H4 (cell line): ENCODE measurements at regions not wholly inside any gene's neighbourhood (a gene's known extent, or its start where the extent isn't known, plus 50 kb on each side); places are given as distances from the start of the nearest gene placed in this dataset.
"Not testable (repeated sequence)": the region's sequence is repeated elsewhere in the genome, so short reads cannot be mapped to it uniquely, and the experiment has no call there.

ENCODE experiments used
- DNase-seq: peaks from one replicate; pipeline ENCODE4 v3.0.0-alpha.2; 2015; ENCODE audit warnings: low spot score

DNA sequence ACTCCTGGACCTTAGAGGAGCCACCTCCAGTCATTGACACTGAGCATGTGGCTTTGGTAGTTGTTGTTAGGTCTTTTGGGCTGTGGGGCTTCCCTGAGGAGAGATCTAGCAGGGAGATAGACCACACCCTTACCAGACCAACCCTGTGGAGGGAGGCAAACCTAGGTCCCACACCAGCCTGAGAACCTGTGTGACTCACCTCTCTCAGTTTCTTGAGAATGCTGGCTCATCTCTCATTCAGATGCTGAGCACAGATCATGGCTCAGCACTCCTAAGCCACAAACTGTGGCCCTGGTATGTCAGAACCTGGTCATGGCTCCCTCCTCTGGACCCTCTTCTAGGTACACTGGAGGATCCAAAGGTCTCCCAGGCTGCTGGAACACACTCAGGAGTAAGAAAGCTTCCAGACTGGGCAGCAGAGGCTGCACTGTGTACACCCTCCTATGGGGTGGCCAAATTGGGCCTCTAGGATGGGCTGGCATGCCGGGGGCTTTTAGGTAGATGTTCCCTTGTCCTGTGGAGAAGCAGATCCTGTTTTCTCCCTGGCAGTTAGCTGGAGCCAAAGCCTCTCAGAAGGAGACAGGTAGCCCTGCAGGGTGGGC, 1294.5 kb downstream of the KHDRBS2 start:
- DNase-seq: no peak

- DNase-seq: no peak
Observed at GRCh38 chr6:60952500-60952899, 1333.5 kb downstream of the KHDRBS2 start.

DNA sequence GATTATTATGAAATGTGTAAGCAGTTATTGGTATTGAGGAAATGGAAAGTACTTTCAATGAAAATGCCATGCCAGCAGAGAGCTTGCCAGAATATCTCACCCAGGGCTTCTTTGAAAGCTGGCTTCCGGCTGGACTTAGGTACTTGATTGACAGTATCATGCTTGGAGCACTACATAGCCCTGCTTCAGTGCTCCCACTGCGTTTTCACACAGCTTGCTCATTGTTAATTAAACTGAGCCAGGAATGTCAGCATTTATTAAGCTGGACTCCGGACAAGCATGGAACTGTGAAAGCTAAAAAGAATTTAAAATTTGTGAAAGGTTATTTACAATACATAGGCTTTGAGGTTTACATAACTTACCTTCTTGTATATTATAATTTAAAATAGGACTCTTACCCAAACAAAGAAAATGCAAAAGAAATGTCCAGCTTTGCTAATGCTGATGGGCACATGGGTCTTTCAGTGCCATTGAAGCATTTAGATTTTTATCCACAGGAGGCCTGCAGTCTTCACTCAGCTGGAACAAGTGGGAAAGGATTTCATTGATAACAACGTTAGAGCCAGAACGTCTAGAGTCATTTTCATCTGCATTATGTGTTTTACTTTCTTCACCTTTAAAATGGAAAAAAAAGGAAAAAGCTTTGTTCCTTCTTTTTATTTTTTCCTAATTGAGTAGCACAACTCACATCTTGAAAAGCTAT, 1335.7 kb downstream of the KHDRBS2 start:
- DNase-seq: not testable (repeated sequence)

- peak; percentile 70 for DNase-seq
Observed at GRCh38 chr6:60947416-60947815, 1338.6 kb downstream of the KHDRBS2 start.

DNA sequence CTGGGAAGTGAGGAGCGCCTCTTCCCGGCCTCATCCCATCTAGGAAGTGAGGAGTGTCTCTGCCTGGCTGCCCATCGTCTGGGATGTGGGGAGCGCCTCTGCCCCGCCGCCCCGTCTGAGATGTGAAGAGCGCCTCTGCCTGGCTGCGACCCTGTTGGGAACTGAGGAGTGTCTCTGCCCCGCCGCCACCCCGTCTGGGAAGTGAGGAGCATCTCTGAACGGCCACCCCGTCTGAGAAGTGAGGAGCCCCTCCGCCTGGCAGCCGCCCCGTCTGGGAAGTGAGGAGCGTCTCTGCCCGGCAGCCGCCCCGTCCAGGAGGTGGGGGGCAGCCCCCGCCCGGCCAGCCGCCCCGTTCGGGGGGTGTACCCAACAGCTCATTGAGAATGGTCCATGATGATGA, 1341.2 kb downstream of the KHDRBS2 start:
- not testable (repeated sequence) for DNase-seq

DNA sequence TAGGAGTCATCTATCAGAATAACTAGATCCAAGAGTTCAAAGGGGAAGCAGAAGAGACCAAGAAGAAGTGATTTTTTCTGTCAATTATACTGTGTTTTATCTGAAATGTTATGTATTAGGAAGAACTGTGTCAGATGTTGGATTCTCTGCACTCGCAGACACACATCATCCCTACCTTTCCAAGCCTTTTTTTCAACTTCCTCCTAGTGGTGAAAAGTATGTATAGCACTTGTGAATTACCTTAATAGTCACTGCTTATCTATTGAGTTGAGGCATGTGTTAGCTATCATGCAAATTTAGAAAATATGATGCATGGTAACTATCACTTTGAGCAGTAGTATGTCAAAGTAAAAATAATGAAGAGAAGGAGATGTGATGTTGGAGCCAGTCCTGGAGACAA, 1350.1 kb downstream of the KHDRBS2 start:
- not testable (repeated sequence) for DNase-seq

- not testable (repeated sequence) for DNase-seq
Observed at GRCh38 chr6:60919652-60920051, 1366.4 kb downstream of the KHDRBS2 start.

- not testable (repeated sequence) for DNase-seq
Observed at GRCh38 chr6:60903860-60904259, 1382.2 kb downstream of the KHDRBS2 start.

GRCh38 chr6:60893374-60893773, 1392.7 kb downstream of the KHDRBS2 start:
- DNase-seq: not testable (repeated sequence)

DNA sequence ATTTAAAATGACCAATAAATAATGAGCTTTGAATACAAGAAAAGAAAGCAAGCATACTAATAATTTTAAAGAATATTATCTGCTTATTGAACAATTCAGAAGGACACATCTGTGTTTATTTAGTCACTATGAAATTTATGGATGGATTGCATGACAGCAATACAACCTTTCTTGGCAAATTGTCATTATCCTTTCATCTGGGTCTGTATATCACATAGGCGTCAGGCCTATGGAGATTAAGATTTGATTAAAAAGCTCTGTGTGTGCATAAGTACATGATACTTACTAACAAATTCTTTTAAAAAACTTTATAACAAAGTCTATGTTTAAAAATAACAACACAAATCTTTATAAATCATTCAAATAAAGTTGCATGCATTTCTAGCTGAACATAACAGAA, 1394.4 kb downstream of the KHDRBS2 start:
- DNase-seq: no peak

DNA sequence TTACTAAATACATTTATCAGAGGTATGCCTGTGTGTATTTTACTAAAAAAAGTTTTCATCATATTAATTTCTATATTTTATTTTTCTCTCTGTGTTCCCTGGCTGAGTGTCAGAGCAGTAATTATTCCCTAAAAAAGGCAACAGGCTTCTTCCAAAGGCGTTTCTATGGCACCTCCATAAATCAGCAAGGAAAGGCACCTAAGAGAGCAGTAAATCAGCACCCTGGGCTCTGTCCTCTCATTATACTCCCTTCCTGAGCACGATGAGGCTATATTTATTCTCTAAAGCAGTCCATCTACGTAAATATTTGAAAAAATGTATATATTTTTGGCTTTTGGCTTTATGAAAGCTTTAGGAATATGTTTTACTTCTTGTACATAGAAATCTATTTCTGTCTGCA, 1408.6 kb downstream of the KHDRBS2 start:
- DNase-seq: not testable (repeated sequence)

DNA sequence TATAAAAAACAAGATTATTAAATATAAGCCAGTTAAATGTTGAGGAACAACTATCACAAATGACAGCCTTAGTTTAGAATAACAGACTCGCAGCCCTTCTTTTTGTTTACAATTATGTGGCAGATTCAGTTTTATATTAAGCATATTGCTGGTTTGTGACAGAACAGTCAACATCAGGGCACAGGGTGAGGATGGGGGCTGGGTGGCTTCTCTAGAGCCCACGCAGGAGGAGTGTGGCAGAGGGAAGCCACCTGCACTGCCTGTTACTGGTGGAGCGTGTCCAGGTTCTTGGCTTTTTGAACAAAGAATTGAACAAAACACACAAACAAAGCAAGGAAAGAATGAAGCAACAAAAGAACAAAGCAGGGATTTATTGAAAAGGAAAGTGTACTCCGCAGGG, 1415.2 kb downstream of the KHDRBS2 start:
- not testable (repeated sequence) for DNase-seq

DNA sequence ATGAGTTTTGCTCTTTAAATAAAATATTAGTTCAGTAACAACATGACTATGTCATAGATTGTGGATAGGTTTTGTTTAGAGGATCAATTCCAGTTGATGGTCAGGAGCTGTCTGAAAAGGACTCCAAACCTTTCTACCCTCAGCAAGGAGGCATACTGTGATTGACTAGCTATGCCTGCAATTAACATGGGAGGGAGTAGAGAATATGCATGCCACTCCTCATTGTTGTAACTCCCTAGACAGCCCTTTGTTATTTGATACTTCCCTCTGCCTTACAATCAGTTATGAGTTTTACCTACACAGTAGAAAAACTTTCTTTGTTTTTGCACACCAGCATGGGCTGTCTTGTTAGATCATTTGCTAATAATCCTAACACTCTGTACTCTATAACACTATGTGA, 1418.5 kb downstream of the KHDRBS2 start:
- DNase-seq: no peak

DNA sequence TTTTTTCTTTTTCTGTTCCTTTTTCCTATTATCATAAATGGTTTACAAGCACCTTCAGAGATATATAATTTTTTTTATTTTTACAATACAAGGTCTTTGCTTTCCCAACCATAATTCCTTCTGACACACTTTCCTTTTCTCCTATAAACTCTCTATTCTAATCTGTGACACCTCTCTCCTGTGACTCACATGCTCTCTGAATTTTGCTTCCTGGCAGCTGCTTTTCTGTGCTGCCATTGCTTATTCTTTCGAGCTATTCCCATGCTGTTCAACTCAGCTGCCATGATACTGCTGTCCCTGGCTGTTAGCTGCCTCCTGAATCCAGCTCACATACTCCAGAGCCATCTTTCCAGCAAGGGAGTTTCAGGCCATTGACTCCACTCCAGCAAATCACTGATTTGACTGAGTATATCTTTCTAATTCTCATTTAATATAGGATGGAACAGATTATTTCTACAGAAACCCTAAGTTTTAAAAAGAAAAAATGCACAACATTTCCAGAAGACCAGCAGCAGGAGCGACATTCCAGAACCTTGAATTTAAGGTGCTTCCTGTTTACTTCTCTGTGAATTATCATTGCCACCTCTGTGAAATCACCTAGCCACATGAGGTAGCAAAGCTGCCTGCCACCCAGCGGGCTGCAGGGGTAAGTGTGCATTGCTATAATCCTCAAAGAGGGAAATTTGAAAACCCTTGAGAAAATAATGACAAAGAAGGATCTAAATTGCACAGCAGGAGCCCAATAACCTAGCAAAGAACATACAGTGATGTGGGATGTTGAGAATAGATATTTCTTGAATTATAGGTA, 1442.6 kb downstream of the KHDRBS2 start:
- DNase-seq: not testable (repeated sequence)

- not testable (repeated sequence) for DNase-seq
Observed at GRCh38 chr6:60830726-60831125, 1455.3 kb downstream of the KHDRBS2 start.

DNA sequence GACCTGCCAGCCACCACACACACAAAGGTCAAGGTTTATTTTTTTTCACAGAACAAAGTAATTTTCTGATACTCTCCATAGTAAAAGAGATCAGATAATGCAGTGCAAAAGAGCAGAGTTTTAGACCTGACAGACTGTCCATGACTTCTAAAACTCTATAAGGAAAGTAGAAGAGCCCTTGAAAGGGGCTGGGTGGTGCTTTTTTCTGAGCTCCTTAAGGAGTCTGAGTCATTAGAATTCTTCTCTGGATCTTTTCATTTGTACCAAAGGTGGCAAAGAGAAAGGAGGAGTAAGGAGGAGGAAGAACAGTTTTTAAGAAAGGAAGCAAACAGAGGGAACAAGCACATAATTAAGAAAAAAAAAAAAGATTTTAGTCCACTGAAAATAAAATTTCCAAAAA, 1463.4 kb downstream of the KHDRBS2 start:
- DNase-seq: not testable (repeated sequence)

GRCh38 chr6:60818072-60818471, 1468.0 kb downstream of the KHDRBS2 start:
- not testable (repeated sequence) for DNase-seq

DNA sequence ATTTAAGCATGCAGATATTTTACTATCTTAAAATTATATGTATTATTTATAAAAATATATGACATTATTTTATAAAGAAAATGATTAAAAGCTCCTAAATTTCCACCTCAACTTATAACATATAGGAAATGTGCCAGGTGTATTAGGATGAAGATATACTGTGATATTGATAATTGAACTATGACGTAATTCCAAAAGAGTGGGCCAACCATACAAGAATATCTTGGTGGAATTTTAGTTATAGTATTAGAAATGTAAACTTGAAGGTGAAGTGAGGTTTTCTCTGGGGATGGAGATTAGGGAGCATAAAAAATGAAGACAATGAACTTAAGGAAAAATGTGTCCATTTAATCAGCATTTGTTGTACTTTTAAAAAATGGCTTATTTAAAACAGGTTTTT, 1471.2 kb downstream of the KHDRBS2 start:
- not testable (repeated sequence) for DNase-seq

- not testable (repeated sequence) for DNase-seq
Observed at GRCh38 chr6:60813897-60814596, 1472.0 kb downstream of the KHDRBS2 start.

GRCh38 chr6:60810216-60810615, 1475.8 kb downstream of the KHDRBS2 start:
- peak; percentile 7 for DNase-seq

DNA sequence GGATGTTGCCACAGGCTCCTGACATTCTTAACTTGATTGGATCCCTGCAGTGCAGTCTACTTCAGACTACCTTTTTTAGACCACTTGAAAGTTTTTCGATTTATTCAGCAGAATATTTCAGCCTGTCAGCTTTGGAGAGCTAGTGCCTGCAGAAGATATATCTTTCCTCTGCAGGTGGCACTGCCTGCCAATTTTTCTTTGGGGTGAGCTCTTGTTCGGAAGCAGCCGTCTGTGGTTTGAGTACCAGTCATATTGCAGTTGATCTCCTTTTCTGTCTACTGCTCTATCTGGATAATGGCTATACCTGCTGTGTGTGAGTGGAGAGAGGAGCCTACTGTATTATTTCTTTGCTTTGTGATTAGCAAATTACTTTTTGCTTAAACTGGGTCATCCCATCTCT, 1486.9 kb downstream of the KHDRBS2 start:
- DNase-seq: not testable (repeated sequence)

- DNase-seq: not testable (repeated sequence)
Observed at GRCh38 chr6:60797831-60798230, 1488.2 kb downstream of the KHDRBS2 start.
